MM.1S (cell line): ENCODE measurements at regions not wholly inside any gene's neighbourhood (a gene's known extent, or its start where the extent isn't known, plus 50 kb on each side); places are given as distances from the start of the nearest gene placed in this dataset.

Source experiments
- EZH2 ChIP-seq: fragments of 300-600 bp; sonication (generic); optimal IDR thresholded peaks from 2 replicates; pipeline ENCODE3; 2017; ENCODE audit warnings: low read depth, mild to moderate bottlenecking, antibody characterized with exemption, low read length, mixed read lengths
- TF ChIP-seq, protein P1 (sequence below): fragments of 300-600 bp; sonication (generic); IDR thresholded peaks from 2 replicates; pipeline ENCODE4 v1.5.1; 2016; ENCODE audit warnings: antibody characterized with exemption, low read length, mixed read lengths

- TF ChIP-seq, protein P1, sequence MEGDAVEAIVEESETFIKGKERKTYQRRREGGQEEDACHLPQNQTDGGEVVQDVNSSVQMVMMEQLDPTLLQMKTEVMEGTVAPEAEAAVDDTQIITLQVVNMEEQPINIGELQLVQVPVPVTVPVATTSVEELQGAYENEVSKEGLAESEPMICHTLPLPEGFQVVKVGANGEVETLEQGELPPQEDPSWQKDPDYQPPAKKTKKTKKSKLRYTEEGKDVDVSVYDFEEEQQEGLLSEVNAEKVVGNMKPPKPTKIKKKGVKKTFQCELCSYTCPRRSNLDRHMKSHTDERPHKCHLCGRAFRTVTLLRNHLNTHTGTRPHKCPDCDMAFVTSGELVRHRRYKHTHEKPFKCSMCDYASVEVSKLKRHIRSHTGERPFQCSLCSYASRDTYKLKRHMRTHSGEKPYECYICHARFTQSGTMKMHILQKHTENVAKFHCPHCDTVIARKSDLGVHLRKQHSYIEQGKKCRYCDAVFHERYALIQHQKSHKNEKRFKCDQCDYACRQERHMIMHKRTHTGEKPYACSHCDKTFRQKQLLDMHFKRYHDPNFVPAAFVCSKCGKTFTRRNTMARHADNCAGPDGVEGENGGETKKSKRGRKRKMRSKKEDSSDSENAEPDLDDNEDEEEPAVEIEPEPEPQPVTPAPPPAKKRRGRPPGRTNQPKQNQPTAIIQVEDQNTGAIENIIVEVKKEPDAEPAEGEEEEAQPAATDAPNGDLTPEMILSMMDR: no peak
- TF ChIP-seq EZH2: no peak
Observed at GRCh38 chr1:59202455-59202854, 94.4 kb upstream of the FGGY start.
